Mesenchymal stem cell (in vitro differentiated cells and primary cell): ENCODE measurements at regions not wholly inside any gene's neighbourhood (a gene's known extent, or its start where the extent isn't known, plus 50 kb on each side); places are given as distances from the start of the nearest gene placed in this dataset.
"Not testable (repeated sequence)": the region's sequence is repeated elsewhere in the genome, so short reads cannot be mapped to it uniquely, and the experiment has no call there.

ENCODE experiments used
- DNase-seq: peaks from one replicate; pipeline ENCODE4 v3.0.0-alpha.2; 2013
- H2AFZ ChIP-seq: one replicate; pipeline ENCODE4 v1.6.1; 2013; ENCODE audit warnings: low read depth, mild to moderate bottlenecking, control low read depth, inconsistent platforms, low read length, moderate library complexity
- H2AK5ac ChIP-seq: 2 replicates; pipeline ENCODE4 v1.6.1; 2013; ENCODE audit warnings: low read length, moderate library complexity, mild to moderate bottlenecking, inconsistent platforms; ENCODE audit not compliant: severe bottlenecking
- H2BK120ac ChIP-seq: one replicate; pipeline ENCODE4 v1.6.1; 2013; ENCODE audit warnings: low read depth, mild to moderate bottlenecking, inconsistent platforms, low read length, moderate library complexity
- H2BK12ac ChIP-seq, 2 experiments: one replicate each; pipeline ENCODE4 v1.6.1; 2013; ENCODE audit warnings: inconsistent platforms in 2 of 2, low read length in 2 of 2, mild to moderate bottlenecking in 2 of 2, moderate library complexity in 2 of 2, control low read depth in 1 of 2
- H2BK15ac ChIP-seq: one replicate; pipeline ENCODE4 v1.6.1; 2013; ENCODE audit warnings: mild to moderate bottlenecking, low read depth, inconsistent platforms; ENCODE audit not compliant: poor library complexity, severe bottlenecking
- H2BK5ac ChIP-seq: 2 replicates; pipeline ENCODE4 v1.6.1; 2013; ENCODE audit warnings: low read depth, mild to moderate bottlenecking, low read length, control low read depth, inconsistent platforms; ENCODE audit not compliant: poor library complexity, severe bottlenecking
- H3K14ac ChIP-seq, 2 experiments: one replicate each; pipeline ENCODE4 v1.6.1; 2013; ENCODE audit warnings: inconsistent platforms in 2 of 2, low read length in 2 of 2, control low read depth in 1 of 2, mild to moderate bottlenecking in 1 of 2, moderate library complexity in 1 of 2
- H3K18ac ChIP-seq, 2 experiments: one replicate each; pipeline ENCODE4 v1.6.1; 2013; ENCODE audit warnings: inconsistent platforms in 2 of 2, low read length in 2 of 2, control low read depth in 1 of 2, low read depth in 1 of 2, mild to moderate bottlenecking in 1 of 2
- H3K23ac ChIP-seq, 2 experiments: one replicate each; pipeline ENCODE4 v1.6.1; 2013; ENCODE audit warnings: inconsistent platforms in 2 of 2, low read length in 2 of 2, mild to moderate bottlenecking in 2 of 2, moderate library complexity in 2 of 2, control low read depth in 1 of 2
- H3K27ac ChIP-seq: 2 replicates; pipeline ENCODE4 v1.5.1; 2013; ENCODE audit warnings: mild to moderate bottlenecking, moderate library complexity, low read length, control low read depth, inconsistent platforms; ENCODE audit not compliant: poor library complexity, severe bottlenecking
- H3K27me3 ChIP-seq, 2 experiments: 2 replicates each; pipeline versions ENCODE4 v1.6.1 to v1.7.0; 2013; ENCODE audit warnings: low read length in 2 of 2, mild to moderate bottlenecking in 2 of 2, moderate library complexity in 2 of 2, control low read depth in 1 of 2, inconsistent platforms in 1 of 2; ENCODE audit not compliant: control insufficient read depth in 1 of 2, insufficient read depth in 1 of 2
- H3K36me3 ChIP-seq, 2 experiments: 2 replicates each; pipeline versions ENCODE4 v1.6.1 to v1.7.0; 2013; ENCODE audit warnings: low read length in 2 of 2, control low read depth in 1 of 2, inconsistent platforms in 1 of 2, low read depth in 1 of 2, mild to moderate bottlenecking in 1 of 2; ENCODE audit not compliant: insufficient read depth in 2 of 2, control insufficient read depth in 1 of 2
- H3K4ac ChIP-seq, 2 experiments: one replicate each; pipeline ENCODE4 v1.6.1; 2013; ENCODE audit warnings: inconsistent platforms in 2 of 2, low read length in 2 of 2, mild to moderate bottlenecking in 2 of 2, moderate library complexity in 2 of 2, control low read depth in 1 of 2, low read depth in 1 of 2
- H3K4me1 ChIP-seq: 2 replicates; pipeline ENCODE4 v1.6.1; 2013; ENCODE audit warnings: low read depth, low read length, control low read depth; ENCODE audit not compliant: control insufficient read depth, insufficient read depth
- H3K4me2 ChIP-seq: 2 replicates; pipeline ENCODE4 v1.6.1; 2013; ENCODE audit warnings: low read length, mild to moderate bottlenecking, inconsistent platforms; ENCODE audit not compliant: poor library complexity, severe bottlenecking
- H3K4me3 ChIP-seq, 2 experiments: 2 replicates each; pipeline versions ENCODE4 v1.5.1 to v1.7.0; 2013; ENCODE audit warnings: low read length in 2 of 2, mild to moderate bottlenecking in 2 of 2, control low read depth in 1 of 2, low read depth in 1 of 2; ENCODE audit not compliant: insufficient read depth in 1 of 2
- H3K79me1 ChIP-seq: replicated peaks from 2 replicates; pipeline ENCODE4 v1.6.1; 2013; ENCODE audit warnings: mild to moderate bottlenecking, control low read depth, low read length, inconsistent platforms; ENCODE audit not compliant: poor library complexity, severe bottlenecking
- H3K9ac ChIP-seq: 2 replicates; pipeline ENCODE4 v1.7.0; 2013; ENCODE audit warnings: mild to moderate bottlenecking, low read length, moderate library complexity
- H3K9me3 ChIP-seq: 2 replicates; pipeline ENCODE4 v1.7.0; 2013; ENCODE audit warnings: mild to moderate bottlenecking, low read length; ENCODE audit not compliant: control insufficient read depth
- H4K8ac ChIP-seq: one replicate; pipeline ENCODE4 v1.6.1; 2013; ENCODE audit warnings: inconsistent platforms, mild to moderate bottlenecking, low read length, moderate library complexity
- H4K91ac ChIP-seq: one replicate; pipeline ENCODE4 v1.6.1; 2013; ENCODE audit warnings: mild to moderate bottlenecking, low read length, inconsistent platforms
- WGBS: methylation state at CpG from one replicate; pipeline ENCODE4 v1.1.7; 2013; ENCODE audit warnings: mixed read lengths; 5-methylcytosine and 5-hydroxymethylcytosine counted together

DNA sequence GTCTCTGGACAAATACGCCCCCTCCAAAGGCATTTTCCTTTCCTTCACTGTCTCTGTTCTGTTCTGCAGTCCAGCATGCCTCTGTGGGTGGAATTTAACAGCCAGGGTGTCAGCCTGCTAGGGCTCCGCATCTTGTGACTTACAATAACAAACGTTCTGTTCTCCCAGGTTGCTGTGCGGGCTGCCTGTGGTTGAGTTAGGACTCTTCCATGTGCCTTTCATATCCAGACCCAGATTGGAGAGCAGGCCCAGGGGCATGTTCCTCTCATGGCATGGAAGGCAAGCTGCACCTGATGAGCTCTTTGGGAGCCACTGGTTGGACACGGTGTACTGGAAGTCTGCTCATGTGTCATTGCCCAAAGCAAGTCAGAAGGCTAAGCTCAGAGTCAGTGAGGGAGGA lies 742.8 kb upstream of the TPTE start:
- H3K23ac ChIP-seq, H4K8ac ChIP-seq, H3K4me3 ChIP-seq, H2AK5ac ChIP-seq, H2BK12ac ChIP-seq, H3K27ac ChIP-seq, H3K14ac ChIP-seq, H2AFZ ChIP-seq, H3K36me3 ChIP-seq, H3K9ac ChIP-seq, H3K4me1 ChIP-seq, H2BK120ac ChIP-seq, H3K18ac ChIP-seq, DNase-seq, H4K91ac ChIP-seq, H2BK5ac ChIP-seq, H3K4me2 ChIP-seq, H3K4ac ChIP-seq, H3K79me1 ChIP-seq, H2BK15ac ChIP-seq, H3K27me3 ChIP-seq: not testable (repeated sequence)
- 82% methylated on average over 5 of the region's 5 CpGs for WGBS
- H3K9me3 ChIP-seq = peaks cover 19% of the 10 kb centered on the region

DNA sequence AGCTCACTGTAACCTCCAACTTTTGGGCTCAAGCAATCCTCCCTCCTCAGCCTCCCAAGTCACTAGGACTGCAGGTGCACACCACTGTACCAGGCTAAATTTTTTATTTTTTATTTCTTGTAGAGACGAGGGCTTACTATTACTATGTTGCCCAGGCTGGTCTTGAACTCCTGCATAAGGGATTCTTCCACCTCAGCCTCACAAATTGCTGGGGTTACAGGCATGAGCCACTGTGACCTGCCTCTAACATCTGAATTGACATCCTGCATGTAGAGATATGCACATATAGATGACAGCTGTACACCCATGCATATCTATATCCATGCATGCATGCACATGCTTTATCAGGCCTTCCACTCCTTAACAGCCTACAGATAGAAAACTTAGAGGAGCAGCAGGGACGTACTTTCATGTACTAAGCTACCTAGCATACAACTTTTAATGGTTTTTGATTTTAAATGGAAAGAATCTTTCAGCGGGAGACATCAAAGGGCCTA lies 740.9 kb upstream of the TPTE start:
- no peak overlapping the region for H2BK12ac ChIP-seq
- H3K27ac ChIP-seq = no peak overlapping the region
- no peaks in the 10 kb centered on the region for H3K79me1 ChIP-seq
- H3K4ac ChIP-seq = no peak overlapping the region
- no peak overlapping the region for H2BK15ac ChIP-seq
- H4K8ac ChIP-seq = no peak overlapping the region
- H3K18ac ChIP-seq = no peak overlapping the region
- WGBS = 20% methylated on average over 1 of the region's 3 CpGs
- H3K4me2 ChIP-seq = no peak overlapping the region
- H3K4me1 ChIP-seq = no peaks in the 10 kb centered on the region
- no peak overlapping the region for H2BK5ac ChIP-seq
- no peak overlapping the region for H3K23ac ChIP-seq
- H3K9me3 ChIP-seq = peaks cover 6% of the 10 kb centered on the region
- H2BK120ac ChIP-seq = no peak overlapping the region
- H3K4me3 ChIP-seq = no peak overlapping the region
- no peaks in the 10 kb centered on the region for H3K36me3 ChIP-seq
- H3K9ac ChIP-seq = no peak overlapping the region
- H2AFZ ChIP-seq = no peak overlapping the region
- no peaks in the 10 kb centered on the region for H3K27me3 ChIP-seq
- H3K14ac ChIP-seq = no peak overlapping the region
- H4K91ac ChIP-seq = no peak overlapping the region
- no peak overlapping the region for H2AK5ac ChIP-seq
- no peak for DNase-seq

DNA sequence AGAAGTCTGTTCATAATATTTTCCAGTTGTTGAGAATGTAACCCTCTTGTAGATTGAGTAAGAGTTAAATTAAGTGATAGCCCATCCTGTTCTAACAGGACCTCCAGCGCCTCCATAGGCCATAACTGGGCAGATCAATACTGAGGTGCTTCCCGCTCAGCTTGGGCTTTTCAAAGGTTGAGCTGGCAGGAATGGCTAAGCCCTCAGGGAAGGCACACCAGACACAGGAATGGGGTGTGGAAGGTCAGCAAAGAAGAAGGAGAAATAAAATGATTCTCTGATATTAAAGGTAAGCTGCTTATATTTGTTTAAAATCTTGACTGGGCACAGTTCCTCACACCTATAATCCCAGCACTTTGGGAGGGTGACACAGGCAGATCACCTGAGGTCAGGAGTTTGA lies 737.8 kb upstream of the TPTE start:
- H2BK5ac ChIP-seq, H3K79me1 ChIP-seq, H3K4me1 ChIP-seq, H3K27me3 ChIP-seq, H3K23ac ChIP-seq, H3K4me2 ChIP-seq, H3K9me3 ChIP-seq, H4K8ac ChIP-seq, H2BK15ac ChIP-seq, DNase-seq, H4K91ac ChIP-seq, H3K18ac ChIP-seq, H2BK120ac ChIP-seq, H2AFZ ChIP-seq, H2AK5ac ChIP-seq, H3K36me3 ChIP-seq, H3K27ac ChIP-seq, H3K4ac ChIP-seq, H3K4me3 ChIP-seq, H2BK12ac ChIP-seq, H3K9ac ChIP-seq, H3K14ac ChIP-seq: not testable (repeated sequence)
- WGBS = 54% methylated on average over 2 of the region's 2 CpGs

DNA sequence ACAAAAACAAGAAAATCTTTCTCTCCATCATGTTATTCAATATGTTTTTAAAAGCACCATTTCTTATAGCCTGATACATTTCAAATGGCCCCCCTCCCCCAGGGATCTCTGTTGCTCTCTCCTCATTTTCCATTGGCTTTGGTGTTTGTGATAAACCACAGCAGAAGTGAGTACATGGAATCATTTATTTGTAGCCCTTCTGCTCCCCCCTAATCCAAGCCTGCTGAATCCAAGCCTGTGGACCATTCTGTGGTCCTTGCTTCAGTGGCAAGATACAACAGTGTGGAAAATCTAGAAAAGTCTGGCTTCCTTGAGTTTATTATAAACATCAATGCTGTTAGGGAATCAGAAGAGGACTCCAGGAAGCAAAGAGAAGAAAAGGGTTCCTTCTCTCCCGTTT lies 737.2 kb upstream of the TPTE start:
- not testable (repeated sequence) for H3K79me1 ChIP-seq, H3K27me3 ChIP-seq, H3K18ac ChIP-seq, H2BK12ac ChIP-seq, H4K8ac ChIP-seq, H3K4me2 ChIP-seq, H3K9ac ChIP-seq, H2AFZ ChIP-seq, H2BK120ac ChIP-seq, DNase-seq, H2BK5ac ChIP-seq, H4K91ac ChIP-seq, H3K27ac ChIP-seq, H3K23ac ChIP-seq, H3K9me3 ChIP-seq, H3K4ac ChIP-seq, H3K14ac ChIP-seq, H3K4me1 ChIP-seq, H3K4me3 ChIP-seq, H2AK5ac ChIP-seq, H3K36me3 ChIP-seq, H2BK15ac ChIP-seq
- WGBS = 20% methylated on average over 1 of the region's 1 CpG
